PC-9 (cell line): ENCODE measurements at regions not wholly inside any gene's neighbourhood (a gene's known extent, or its start where the extent isn't known, plus 50 kb on each side); places are given as distances from the start of the nearest gene placed in this dataset.

ENCODE experiments used
- EZH2 ChIP-seq: fragments of 200-600 bp; sonication (generic); IDR thresholded peaks from 2 replicates; pipeline ENCODE4 v1.8.0; 2017; ENCODE audit warnings: antibody characterized with exemption, low read depth
- TF ChIP-seq, protein P1 (sequence below): fragments of 200-600 bp; sonication (generic); conservative IDR thresholded peaks from 2 replicates; pipeline ENCODE4 v1.6.1; 2017; ENCODE audit warnings: mixed run types, antibody characterized with exemption, mild to moderate bottlenecking, moderate library complexity

DNA sequence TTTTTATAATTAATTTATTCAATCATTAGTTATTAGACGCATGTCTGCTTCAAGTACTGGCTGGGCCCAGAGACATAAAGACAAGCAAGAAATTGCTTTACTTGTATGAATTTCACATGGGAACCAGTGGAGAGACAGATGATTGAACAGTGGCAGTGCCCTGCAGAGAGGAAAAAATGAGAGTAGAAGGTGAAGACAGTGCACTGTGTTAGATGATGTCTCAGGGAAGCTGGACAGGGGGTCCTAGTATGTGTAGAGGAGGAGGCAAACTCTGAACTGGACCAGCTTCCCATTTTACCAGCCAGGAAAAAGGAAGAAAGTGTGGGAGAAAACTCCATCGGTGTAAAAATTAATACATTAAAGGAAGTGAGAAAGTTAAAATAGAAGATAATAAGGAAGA, 126.0 kb downstream of the BACH1 start:
- TF ChIP-seq, protein P1, sequence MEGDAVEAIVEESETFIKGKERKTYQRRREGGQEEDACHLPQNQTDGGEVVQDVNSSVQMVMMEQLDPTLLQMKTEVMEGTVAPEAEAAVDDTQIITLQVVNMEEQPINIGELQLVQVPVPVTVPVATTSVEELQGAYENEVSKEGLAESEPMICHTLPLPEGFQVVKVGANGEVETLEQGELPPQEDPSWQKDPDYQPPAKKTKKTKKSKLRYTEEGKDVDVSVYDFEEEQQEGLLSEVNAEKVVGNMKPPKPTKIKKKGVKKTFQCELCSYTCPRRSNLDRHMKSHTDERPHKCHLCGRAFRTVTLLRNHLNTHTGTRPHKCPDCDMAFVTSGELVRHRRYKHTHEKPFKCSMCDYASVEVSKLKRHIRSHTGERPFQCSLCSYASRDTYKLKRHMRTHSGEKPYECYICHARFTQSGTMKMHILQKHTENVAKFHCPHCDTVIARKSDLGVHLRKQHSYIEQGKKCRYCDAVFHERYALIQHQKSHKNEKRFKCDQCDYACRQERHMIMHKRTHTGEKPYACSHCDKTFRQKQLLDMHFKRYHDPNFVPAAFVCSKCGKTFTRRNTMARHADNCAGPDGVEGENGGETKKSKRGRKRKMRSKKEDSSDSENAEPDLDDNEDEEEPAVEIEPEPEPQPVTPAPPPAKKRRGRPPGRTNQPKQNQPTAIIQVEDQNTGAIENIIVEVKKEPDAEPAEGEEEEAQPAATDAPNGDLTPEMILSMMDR: no peak
- no peak for TF ChIP-seq EZH2
